Hepatocyte (in vitro differentiated cells): ENCODE measurements at regions not wholly inside any gene's neighbourhood (a gene's known extent, or its start where the extent isn't known, plus 50 kb on each side); places are given as distances from the start of the nearest gene placed in this dataset.

Experiments
- DNase-seq: peaks from one replicate; pipeline ENCODE4 v3.0.0-alpha.2; 2016; ENCODE audit warnings: low spot score
- H2AFZ ChIP-seq: fragments of 200-600 bp; sonication (generic); 2 replicates; pipeline ENCODE4 v1.6.0; 2016; ENCODE audit warnings: antibody characterized with exemption, mild to moderate bottlenecking
- H3K27ac ChIP-seq: fragments of 200-600 bp; sonication (generic); 2 replicates; pipeline ENCODE4 v1.5.1; 2016; ENCODE audit warnings: mild to moderate bottlenecking
- H3K27me3 ChIP-seq: fragments of 200-600 bp; sonication (generic); 2 replicates; pipeline ENCODE4 v1.6.1; 2016
- H3K36me3 ChIP-seq: fragments of 200-600 bp; sonication (generic); replicated peaks from 2 replicates; pipeline ENCODE4 v1.5.1; 2016; ENCODE audit warnings: low read depth; ENCODE audit not compliant: insufficient read depth
- H3K4me1 ChIP-seq: fragments of 200-600 bp; sonication (generic); 2 replicates; pipeline ENCODE4 v1.5.1; 2016; ENCODE audit warnings: mild to moderate bottlenecking, moderate library complexity; ENCODE audit not compliant: insufficient read depth
- H3K4me2 ChIP-seq: fragments of 200-600 bp; sonication (generic); 2 replicates; pipeline ENCODE4 v1.6.0; 2016
- H3K4me3 ChIP-seq: fragments of 200-600 bp; sonication (generic); 2 replicates; pipeline ENCODE4 v1.5.1; 2016; ENCODE audit warnings: mild to moderate bottlenecking
- H3K79me2 ChIP-seq: fragments of 200-600 bp; sonication (generic); 2 replicates; pipeline ENCODE4 v1.6.0; 2017; ENCODE audit warnings: mild to moderate bottlenecking
- H3K9me2 ChIP-seq: fragments of 200-600 bp; sonication (generic); replicated peaks from 2 replicates; pipeline ENCODE4 v1.6.0; 2017; ENCODE audit warnings: mild to moderate bottlenecking; ENCODE audit not compliant: insufficient read depth
- H3K9me3 ChIP-seq: fragments of 200-600 bp; sonication (generic); 2 replicates; pipeline ENCODE4 v1.5.1; 2016; ENCODE audit warnings: low read depth, mild to moderate bottlenecking
- H4K20me1 ChIP-seq: fragments of 200-600 bp; sonication (generic); 2 replicates; pipeline ENCODE4 v1.6.0; 2016; ENCODE audit warnings: mild to moderate bottlenecking; ENCODE audit not compliant: insufficient read depth, poor library complexity, severe bottlenecking
- CTCF ChIP-seq: fragments of 200-600 bp; sonication (generic); IDR thresholded peaks from 2 replicates; pipeline ENCODE4 v1.5.1; 2016; ENCODE audit warnings: antibody characterized with exemption, mild to moderate bottlenecking; ENCODE audit not compliant: poor library complexity
- EZH2 ChIP-seq: fragments of 200-600 bp; sonication (generic); IDR thresholded peaks from 2 replicates; pipeline ENCODE4 v1.6.1; 2016; ENCODE audit warnings: antibody characterized with exemption, mild to moderate bottlenecking, borderline replicate concordance
- EZH2phosphoT487 ChIP-seq: fragments of 200-600 bp; sonication (generic); IDR thresholded peaks from one replicate; pipeline ENCODE4 v1.6.1; 2018; ENCODE audit warnings: antibody characterized with exemption, mild to moderate bottlenecking, low read depth, moderate library complexity; ENCODE audit not compliant: unreplicated experiment, severe bottlenecking
- WGBS: methylation state at CpG from one replicate; pipeline ENCODE4 v1.1.6; 2016; ENCODE audit warnings: low lambda C conversion rate; ENCODE audit errors: missing lambda C conversion rate; 5-methylcytosine and 5-hydroxymethylcytosine counted together

GRCh38 chr12:88377973-88378372, 202.3 kb downstream of the KITLG start:
- TF ChIP-seq EZH2 (no peak), EZH2phosphoT487 (no peak), CTCF (no peak)
- no peaks in the 10 kb centered on the region for H3K9me2 ChIP-seq
- H3K36me3 ChIP-seq: no peaks in the 10 kb centered on the region
- H2AFZ ChIP-seq: no peak overlapping the region
- H3K79me2 ChIP-seq: no peaks in the 10 kb centered on the region
- H3K9me3 ChIP-seq: no peaks in the 10 kb centered on the region
- H4K20me1 ChIP-seq: no peaks in the 10 kb centered on the region
- H3K27me3 ChIP-seq: no peaks in the 10 kb centered on the region
- H3K4me3 ChIP-seq: no peak overlapping the region
- H3K4me2 ChIP-seq: no peak overlapping the region
- no peaks in the 10 kb centered on the region for H3K4me1 ChIP-seq
- no peak for DNase-seq
- no peak overlapping the region for H3K27ac ChIP-seq

- Histone ChIP-seq H3K4me2 (no peak overlapping the region), H3K27ac (no peak overlapping the region), H3K27me3 (no peaks in the 10 kb centered on the region), H4K20me1 (no peaks in the 10 kb centered on the region), H3K4me1 (no peaks in the 10 kb centered on the region), H3K4me3 (no peak overlapping the region), H2AFZ (no peak overlapping the region), H3K79me2 (no peaks in the 10 kb centered on the region), H3K9me3 (no peaks in the 10 kb centered on the region), H3K9me2 (no peaks in the 10 kb centered on the region), H3K36me3 (no peaks in the 10 kb centered on the region)
- WGBS: 90% methylated on average over 3 of the region's 3 CpGs
- DNase-seq: no peak
- TF ChIP-seq EZH2phosphoT487: no peak
- TF ChIP-seq EZH2: no peak
- TF ChIP-seq CTCF: no peak
Measured at GRCh38 chr12:88381466-88381865, 198.8 kb downstream of the KITLG start.

GRCh38 chr12:88383405-88383804, 196.9 kb downstream of the KITLG start:
- Histone ChIP-seq H4K20me1 (no peaks in the 10 kb centered on the region), H3K9me2 (no peaks in the 10 kb centered on the region), H3K4me3 (no peak overlapping the region), H3K4me1 (no peaks in the 10 kb centered on the region), H3K79me2 (no peaks in the 10 kb centered on the region), H3K4me2 (no peak overlapping the region), H3K27me3 (no peaks in the 10 kb centered on the region), H3K27ac (no peak overlapping the region), H3K9me3 (no peaks in the 10 kb centered on the region), H2AFZ (no peak overlapping the region), H3K36me3 (no peaks in the 10 kb centered on the region)
- WGBS: 83% methylated on average over 1 of the region's 1 CpG
- TF ChIP-seq CTCF: no peak
- TF ChIP-seq EZH2: no peak
- no peak for TF ChIP-seq EZH2phosphoT487
- no peak for DNase-seq
